Uterus (tissue), 3 donors: ENCODE measurements at regions not wholly inside any gene's neighbourhood (a gene's known extent, or its start where the extent isn't known, plus 50 kb on each side); places are given as distances from the start of the nearest gene placed in this dataset.

Experiments used
- DNase-seq, 2 donors: peaks; one replicate each; pipeline ENCODE4 v3.0.0-alpha.2; 2019 to 2020
- H3K27ac ChIP-seq, 2 donors: fragments of 200-600 bp; sonication (generic); 1 replicate in 1 of 2; 2 replicates in 1 of 2; pipeline ENCODE4 v1.5.1; 2016 to 2018
- H3K27me3 ChIP-seq, 2 donors: fragments of 200-600 bp; sonication (generic); one replicate each; pipeline ENCODE4 v1.5.1; 2018 to 2019; ENCODE audit warnings: control low read depth in 1 of 2
- H3K36me3 ChIP-seq, 2 donors: fragments of 200-600 bp; sonication (generic); one replicate each; pipeline ENCODE4 v1.5.1; 2019; ENCODE audit warnings: control low read depth in 1 of 2
- H3K4me1 ChIP-seq, 2 donors: fragments of 200-600 bp; sonication (generic); one replicate each; pipeline ENCODE4 v1.5.1; 2018 to 2019; ENCODE audit warnings: control low read depth in 1 of 2
- H3K4me3 ChIP-seq, 2 donors: fragments of 200-600 bp; sonication (generic); 1 replicate in 1 of 2; 2 replicates in 1 of 2; pipeline ENCODE4 v1.5.1; 2018 to 2019; ENCODE audit warnings: mild to moderate bottlenecking in 1 of 2
- H3K9me3 ChIP-seq, 2 donors: fragments of 200-600 bp; sonication (generic); one replicate each; pipeline ENCODE4 v1.5.1; 2019; ENCODE audit warnings: control low read depth in 1 of 2
- POLR2A ChIP-seq, 2 donors: fragments of 450-650 bp; IDR thresholded peaks; one replicate each; pipeline ENCODE4 v1.6.1; 2016; ENCODE audit warnings: antibody characterized with exemption in 2 of 2, mild to moderate bottlenecking in 1 of 2, moderate library complexity in 1 of 2
- intact Hi-C: fragments of 100-400 bp; cut with DNase I; formaldehyde crosslinking; loops from one replicate; pipeline ENCODE4 v1.15.1; 2023; ENCODE audit warnings: low total_unique reads
- TF ChIP-seq, protein P1 (sequence below), 4 experiments: fragments of 200-600 bp in 2 of 4; fragments of 450-650 bp in 2 of 4; sonication (generic) in 2 of 4; IDR thresholded peaks; one replicate each; pipeline ENCODE4 v1.5.1; 2016 to 2019; ENCODE audit warnings: antibody characterized with exemption in 4 of 4, mild to moderate bottlenecking in 2 of 4, moderate library complexity in 1 of 4
- donor health status: DM: yes; HTN: yes; CAD: no.

DNA sequence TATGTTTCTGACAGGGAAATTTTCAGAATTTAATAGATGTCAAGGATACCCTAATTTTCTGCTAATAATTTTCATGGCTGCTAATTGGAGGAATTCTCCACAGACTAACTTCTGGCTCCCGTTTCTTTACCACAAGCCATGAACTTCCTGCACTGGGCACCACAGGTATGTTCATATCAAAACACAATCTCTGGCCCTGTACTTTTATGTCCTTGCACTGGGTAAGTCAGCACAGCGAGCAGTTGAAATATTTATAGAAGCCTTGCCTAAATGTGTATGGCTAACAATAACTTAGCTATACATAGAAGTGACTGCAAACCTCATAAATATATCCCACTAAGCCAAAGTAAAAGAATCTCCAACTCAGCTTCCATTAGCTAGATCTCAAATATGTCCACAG, 246.9 kb downstream of the ZIC1 start:
- no peak for DNase-seq
- TF ChIP-seq, protein P1, sequence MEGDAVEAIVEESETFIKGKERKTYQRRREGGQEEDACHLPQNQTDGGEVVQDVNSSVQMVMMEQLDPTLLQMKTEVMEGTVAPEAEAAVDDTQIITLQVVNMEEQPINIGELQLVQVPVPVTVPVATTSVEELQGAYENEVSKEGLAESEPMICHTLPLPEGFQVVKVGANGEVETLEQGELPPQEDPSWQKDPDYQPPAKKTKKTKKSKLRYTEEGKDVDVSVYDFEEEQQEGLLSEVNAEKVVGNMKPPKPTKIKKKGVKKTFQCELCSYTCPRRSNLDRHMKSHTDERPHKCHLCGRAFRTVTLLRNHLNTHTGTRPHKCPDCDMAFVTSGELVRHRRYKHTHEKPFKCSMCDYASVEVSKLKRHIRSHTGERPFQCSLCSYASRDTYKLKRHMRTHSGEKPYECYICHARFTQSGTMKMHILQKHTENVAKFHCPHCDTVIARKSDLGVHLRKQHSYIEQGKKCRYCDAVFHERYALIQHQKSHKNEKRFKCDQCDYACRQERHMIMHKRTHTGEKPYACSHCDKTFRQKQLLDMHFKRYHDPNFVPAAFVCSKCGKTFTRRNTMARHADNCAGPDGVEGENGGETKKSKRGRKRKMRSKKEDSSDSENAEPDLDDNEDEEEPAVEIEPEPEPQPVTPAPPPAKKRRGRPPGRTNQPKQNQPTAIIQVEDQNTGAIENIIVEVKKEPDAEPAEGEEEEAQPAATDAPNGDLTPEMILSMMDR (IDR thresholded peaks at IDR 0.05): no peak
- no peak for TF ChIP-seq POLR2A (IDR thresholded peaks at IDR 0.05)
- intact Hi-C loops: no loop called here
- Histone ChIP-seq H3K36me3 (no peaks in the 10 kb centered on the region), H3K4me3 (no peak overlapping the region), H3K27ac (no peak overlapping the region), H3K9me3 (no peaks in the 10 kb centered on the region), H3K4me1 (no peaks in the 10 kb centered on the region), H3K27me3 (no peaks in the 10 kb centered on the region)

DNA sequence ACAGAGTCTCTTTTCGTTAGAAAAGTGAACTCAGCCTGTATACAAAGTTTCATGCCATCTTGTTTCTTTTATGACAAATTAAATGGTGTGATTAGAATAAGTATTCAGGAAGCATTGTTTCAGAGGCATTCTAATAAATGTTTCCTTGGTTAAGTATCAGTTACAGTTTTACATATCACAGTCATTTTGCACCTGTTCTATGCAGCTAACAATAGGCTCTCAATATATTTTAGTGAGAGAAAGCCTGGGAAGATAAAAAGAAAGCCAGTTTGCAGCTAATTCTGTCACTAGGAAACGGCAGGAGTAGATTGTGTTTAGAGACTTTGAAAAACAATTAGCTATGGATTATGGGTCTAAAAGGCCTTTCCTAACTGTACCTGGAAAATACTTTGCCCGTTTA, 252.8 kb downstream of the ZIC1 start:
- Histone ChIP-seq H3K27me3 (no peaks in the 10 kb centered on the region), H3K4me3 (no peak overlapping the region), H3K27ac (no peak overlapping the region), H3K4me1 (no peaks in the 10 kb centered on the region), H3K9me3 (no peaks in the 10 kb centered on the region), H3K36me3 (no peaks in the 10 kb centered on the region)
- TF ChIP-seq, protein P1 (IDR thresholded peaks at IDR 0.05): no peak
- TF ChIP-seq POLR2A (IDR thresholded peaks at IDR 0.05): no peak
- intact Hi-C loops: no loop called here
- DNase-seq: no peak

DNA sequence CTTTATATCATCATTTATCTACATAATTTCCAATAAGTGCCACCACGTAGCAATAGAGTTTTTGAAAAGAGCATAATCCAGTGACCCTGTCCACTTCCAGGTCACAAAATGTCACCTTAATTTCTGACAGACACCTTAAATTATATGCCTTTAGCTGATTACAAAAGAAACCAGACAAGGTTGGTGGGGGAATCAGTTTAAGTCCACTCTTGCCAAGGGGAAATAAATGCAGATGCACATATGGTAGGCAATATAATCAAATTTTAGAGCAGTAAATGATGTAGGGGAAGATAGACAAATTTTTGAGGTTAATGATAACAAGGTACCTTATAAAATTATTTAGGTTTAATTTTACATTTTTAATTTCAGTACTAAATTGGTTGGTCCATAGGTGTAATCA, 253.5 kb downstream of the ZIC1 start:
- Histone ChIP-seq H3K27me3 (no peaks in the 10 kb centered on the region), H3K4me1 (no peaks in the 10 kb centered on the region), H3K27ac (no peak overlapping the region), H3K9me3 (no peaks in the 10 kb centered on the region), H3K4me3 (no peak overlapping the region), H3K36me3 (no peaks in the 10 kb centered on the region)
- no peak for TF ChIP-seq POLR2A (IDR thresholded peaks at IDR 0.05)
- TF ChIP-seq, protein P1 (IDR thresholded peaks at IDR 0.05): no peak
- DNase-seq: no peak
- intact Hi-C loops: no loop called here

DNA sequence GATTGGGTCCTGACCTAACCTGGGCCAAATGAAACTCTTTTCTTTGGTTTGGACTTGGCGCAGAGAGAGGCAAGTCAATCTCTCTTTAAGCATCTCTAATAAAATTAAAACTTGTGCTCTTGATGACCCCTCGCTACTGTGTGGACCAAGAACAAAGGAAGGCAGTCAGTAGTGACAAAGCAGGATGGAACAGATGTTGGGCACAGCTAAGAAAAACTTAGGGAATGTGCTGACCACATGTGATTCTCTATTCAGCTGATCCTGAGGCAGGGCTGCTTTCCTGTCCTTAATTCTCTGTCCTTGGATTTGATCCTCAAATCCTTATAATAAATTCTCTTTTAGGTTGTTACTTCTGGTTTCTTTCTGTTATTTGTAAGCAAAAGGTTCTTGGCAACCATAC, 259.9 kb downstream of the ZIC1 start:
- no peaks in the 10 kb centered on the region for H3K4me1 ChIP-seq
- intact Hi-C loops: no loop called here
- no peaks in the 10 kb centered on the region for H3K36me3 ChIP-seq
- no peaks in the 10 kb centered on the region for H3K9me3 ChIP-seq
- H3K27me3 ChIP-seq: no peaks in the 10 kb centered on the region
- H3K27ac ChIP-seq: no peak overlapping the region
- H3K4me3 ChIP-seq: no peak overlapping the region
- TF ChIP-seq POLR2A (IDR thresholded peaks at IDR 0.05): no peak
- TF ChIP-seq, protein P1 (IDR thresholded peaks at IDR 0.05): no peak
- no peak for DNase-seq

DNA sequence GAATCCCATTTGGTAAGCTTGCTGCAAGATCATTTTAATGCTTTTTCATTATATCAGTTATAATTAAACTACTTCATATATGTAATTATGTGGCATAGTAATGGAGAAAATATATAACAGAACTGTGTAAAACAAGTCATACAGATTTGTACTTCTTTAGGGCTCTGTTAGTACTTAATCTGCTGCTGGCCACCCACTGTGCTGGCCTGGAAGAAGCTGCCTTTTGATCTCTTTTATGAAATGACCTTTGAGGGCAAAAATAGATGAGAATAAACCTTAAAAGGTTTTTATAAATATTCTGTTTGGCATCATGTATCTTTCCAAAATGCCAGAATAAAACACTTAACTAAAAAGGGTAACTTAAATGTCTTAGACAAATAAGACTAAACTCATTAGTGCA, 262.9 kb downstream of the ZIC1 start:
- H3K27ac ChIP-seq: no peak overlapping the region
- no peaks in the 10 kb centered on the region for H3K9me3 ChIP-seq
- intact Hi-C loops: no loop called here
- H3K27me3 ChIP-seq: no peaks in the 10 kb centered on the region
- TF ChIP-seq, protein P1 (IDR thresholded peaks at IDR 0.05): no peak
- TF ChIP-seq POLR2A (IDR thresholded peaks at IDR 0.05): no peak
- no peaks in the 10 kb centered on the region for H3K4me1 ChIP-seq
- H3K4me3 ChIP-seq: no peak overlapping the region
- no peak for DNase-seq
- no peaks in the 10 kb centered on the region for H3K36me3 ChIP-seq
